Neural cell (in vitro differentiated cells): ENCODE measurements at regions not wholly inside any gene's neighbourhood (a gene's known extent, or its start where the extent isn't known, plus 50 kb on each side); places are given as distances from the start of the nearest gene placed in this dataset.

Experiments used
- H2AFZ ChIP-seq: fragments of 200-600, 300-800 bp; sonication (generic), shearing (Covaris generic); 2 replicates; pipeline ENCODE4 v1.6.0; 2014; ENCODE audit warnings: low read depth, mild to moderate bottlenecking, antibody characterized with exemption, low read length, moderate library complexity
- H3F3A ChIP-seq: fragments of 200-600 bp; shearing (Covaris generic); 2 replicates; pipeline ENCODE4 v1.6.1; 2016; ENCODE audit warnings: mild to moderate bottlenecking, moderate library complexity, mixed read lengths, antibody characterized with exemption, low read length; ENCODE audit not compliant: insufficient read depth, poor library complexity, severe bottlenecking
- H3K27ac ChIP-seq: fragments of 200-600, 300-800 bp; sonication (generic), shearing (Covaris generic); 2 replicates; pipeline ENCODE4 v1.5.1; 2014; ENCODE audit warnings: mild to moderate bottlenecking, low read length, moderate library complexity
- H3K27me3 ChIP-seq: fragments of 300-800, 200-600 bp; sonication (generic), shearing (Covaris generic); 2 replicates; pipeline ENCODE4 v1.6.0; 2014; ENCODE audit warnings: mild to moderate bottlenecking, low read depth, low read length, moderate library complexity; ENCODE audit not compliant: insufficient read depth
- H3K36me3 ChIP-seq: fragments of 300-800, 200-600 bp; sonication (generic), shearing (Covaris generic); 2 replicates; pipeline ENCODE4 v1.5.1; 2014; ENCODE audit warnings: mild to moderate bottlenecking, antibody characterized with exemption, low read length, moderate library complexity; ENCODE audit not compliant: insufficient read depth
- H3K4me2 ChIP-seq: fragments of 300-800, 200-600 bp; sonication (generic), shearing (Covaris generic); 2 replicates; pipeline ENCODE4 v1.6.0; 2014; ENCODE audit warnings: mild to moderate bottlenecking, low read length
- H3K4me3 ChIP-seq: fragments of 300-800, 200-600 bp; sonication (generic), shearing (Covaris generic); 2 replicates; pipeline ENCODE4 v1.5.1; 2014; ENCODE audit warnings: mild to moderate bottlenecking, low read length, moderate library complexity
- H3K79me2 ChIP-seq: fragments of 200-600 bp; shearing (Covaris generic); replicated peaks from 2 replicates; pipeline ENCODE4 v1.6.0; 2014; ENCODE audit warnings: mild to moderate bottlenecking, low read length, moderate library complexity; ENCODE audit not compliant: insufficient read depth
- H3K9ac ChIP-seq: fragments of 300-800, 200-600 bp; sonication (generic), shearing (Covaris generic); 2 replicates; pipeline ENCODE4 v1.6.1; 2016; ENCODE audit warnings: mild to moderate bottlenecking, low read length, mixed read lengths
- H3K9me2 ChIP-seq: fragments of 200-600 bp; shearing (Covaris generic); 2 replicates; pipeline ENCODE4 v1.6.1; 2016; ENCODE audit warnings: mild to moderate bottlenecking, low read length, mixed read lengths; ENCODE audit not compliant: insufficient read depth
- H3K9me3 ChIP-seq: fragments of 200-600, 300-800 bp; sonication (generic), shearing (Covaris generic); 2 replicates; pipeline ENCODE4 v1.6.1; 2016; ENCODE audit warnings: mild to moderate bottlenecking, mixed run types, low read length, moderate library complexity, mixed read lengths
- H4K20me1 ChIP-seq: fragments of 200-600 bp; shearing (Covaris generic); 2 replicates; pipeline ENCODE4 v1.6.1; 2016; ENCODE audit warnings: mild to moderate bottlenecking, mixed run types; ENCODE audit not compliant: insufficient read depth
- EP300 ChIP-seq: fragments of 450-650 bp; conservative IDR thresholded peaks from 2 replicates; pipeline ENCODE4 v1.6.1; 2014; ENCODE audit warnings: antibody characterized with exemption, mild to moderate bottlenecking, moderate library complexity; ENCODE audit not compliant: poor library complexity, severe bottlenecking
- EZH2 ChIP-seq: fragments of 200-600, 300-800 bp; shearing (Covaris generic), sonication (generic); IDR thresholded peaks from 2 replicates; pipeline ENCODE4 v1.6.1; 2014; ENCODE audit warnings: antibody characterized with exemption, low read length, borderline replicate concordance, mild to moderate bottlenecking; ENCODE audit not compliant: insufficient read depth, poor library complexity, severe bottlenecking
- MXI1 ChIP-seq: fragments of 450-650 bp; conservative IDR thresholded peaks from 2 replicates; pipeline ENCODE4 v1.6.1; 2014; ENCODE audit warnings: antibody characterized with exemption, mild to moderate bottlenecking; ENCODE audit not compliant: poor library complexity, severe bottlenecking
- POLR2AphosphoS5 ChIP-seq: IDR thresholded peaks from 2 replicates; pipeline ENCODE4 v1.6.1; 2012
- RAD21 ChIP-seq: fragments of 450-650 bp; conservative IDR thresholded peaks from 2 replicates; pipeline ENCODE4 v1.6.1; 2014; ENCODE audit warnings: antibody characterized with exemption, mild to moderate bottlenecking, moderate library complexity
- SMC3 ChIP-seq: fragments of 450-650 bp; conservative IDR thresholded peaks from 2 replicates; pipeline ENCODE4 v1.6.1; 2014; ENCODE audit warnings: antibody characterized with exemption, mild to moderate bottlenecking, moderate library complexity; ENCODE audit not compliant: poor library complexity
- TAF1 ChIP-seq: IDR thresholded peaks from 2 replicates; pipeline ENCODE4 v1.6.1; 2012; ENCODE audit warnings: low read depth
- TF ChIP-seq, protein P1 (sequence below): fragments of 450-650 bp; IDR thresholded peaks from 2 replicates; pipeline ENCODE4 v1.5.1; 2014; ENCODE audit warnings: antibody characterized with exemption, mild to moderate bottlenecking, moderate library complexity; ENCODE audit not compliant: poor library complexity, severe bottlenecking
- TF ChIP-seq, protein P2 (sequence below): IDR thresholded peaks from 2 replicates; pipeline ENCODE4 v1.6.1; 2012; ENCODE audit warnings: borderline replicate concordance

DNA sequence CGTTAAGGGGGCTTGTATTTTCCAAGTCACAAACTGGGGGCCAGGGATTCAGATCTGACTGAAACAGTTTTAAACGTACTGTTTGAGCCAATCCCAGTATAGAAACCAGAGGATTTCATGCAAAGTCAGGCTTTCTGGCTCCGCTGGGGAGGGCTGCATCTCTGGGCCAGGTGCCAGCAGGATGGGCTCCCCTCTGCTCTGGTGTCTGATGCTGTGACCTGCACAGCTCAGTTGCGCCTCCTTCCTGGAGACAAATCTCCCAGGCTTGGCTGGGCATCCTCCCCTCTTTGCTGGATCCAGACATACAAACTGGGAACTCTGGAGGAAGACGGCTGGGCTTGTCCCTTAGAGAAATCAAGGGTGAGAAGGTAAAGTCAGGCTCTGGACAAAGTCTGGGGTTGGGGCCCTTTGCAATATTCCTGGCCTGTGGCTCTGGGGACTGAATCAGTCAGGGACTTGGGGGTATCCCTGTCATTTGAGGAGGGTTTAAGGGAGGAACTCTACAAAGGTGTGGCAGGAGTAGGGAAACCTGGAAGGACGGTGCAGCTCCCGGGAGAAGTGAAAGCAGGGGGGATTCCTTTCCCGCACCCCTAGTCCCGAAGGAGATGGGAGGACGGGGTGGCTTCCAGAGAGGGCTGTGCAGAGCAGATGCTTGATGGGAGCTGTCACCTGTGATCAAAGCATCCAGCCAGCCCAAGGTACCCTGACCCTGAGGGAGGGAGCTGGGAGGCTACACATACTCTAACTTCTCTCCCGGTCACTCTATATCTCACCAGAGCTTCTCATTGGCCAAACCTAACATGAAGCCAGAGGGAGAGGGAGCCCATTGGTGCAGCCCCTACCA lies 114.8 kb upstream of the ATP2B2 start:
- Histone ChIP-seq H3K79me2 (no peaks in the 10 kb centered on the region), H3K9me3 (no peaks in the 10 kb centered on the region), H3K4me2 (no peak overlapping the region), H3K4me3 (no peak overlapping the region), H3F3A (no peaks in the 10 kb centered on the region), H3K9ac (no peak overlapping the region), H3K9me2 (no peaks in the 10 kb centered on the region), H3K27ac (no peak overlapping the region), H3K27me3 (no peaks in the 10 kb centered on the region), H2AFZ (no peak overlapping the region), H4K20me1 (no peaks in the 10 kb centered on the region), H3K36me3 (no peaks in the 10 kb centered on the region)
- TF ChIP-seq EP300 (no peak), MXI1 (no peak), SMC3 (no peak)

DNA sequence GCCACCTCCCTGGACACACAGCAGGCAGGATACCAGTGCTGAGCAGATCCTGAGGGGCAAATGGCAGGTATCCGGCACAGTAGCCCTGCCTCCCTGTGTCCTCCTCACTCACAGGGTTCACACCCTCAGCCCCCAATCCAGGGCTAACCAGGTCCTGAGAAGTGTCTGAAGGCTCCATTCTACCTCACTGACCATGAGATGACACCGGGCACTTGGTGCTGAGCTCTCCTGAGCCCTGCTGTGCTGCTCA lies 115.4 kb upstream of the ATP2B2 start:
- no peaks in the 10 kb centered on the region for H4K20me1 ChIP-seq
- no peaks in the 10 kb centered on the region for H3F3A ChIP-seq
- H3K9me2 ChIP-seq, result no peaks in the 10 kb centered on the region
- H3K4me2 ChIP-seq, result no peak overlapping the region
- no peaks in the 10 kb centered on the region for H3K79me2 ChIP-seq
- H3K27me3 ChIP-seq, result no peaks in the 10 kb centered on the region
- H3K4me3 ChIP-seq, result no peak overlapping the region
- no peak overlapping the region for H3K27ac ChIP-seq
- no peak for TF ChIP-seq TAF1
- TF ChIP-seq EZH2, result no peak
- no peak for TF ChIP-seq RAD21
- TF ChIP-seq MXI1, result no peak
- TF ChIP-seq, protein P1, sequence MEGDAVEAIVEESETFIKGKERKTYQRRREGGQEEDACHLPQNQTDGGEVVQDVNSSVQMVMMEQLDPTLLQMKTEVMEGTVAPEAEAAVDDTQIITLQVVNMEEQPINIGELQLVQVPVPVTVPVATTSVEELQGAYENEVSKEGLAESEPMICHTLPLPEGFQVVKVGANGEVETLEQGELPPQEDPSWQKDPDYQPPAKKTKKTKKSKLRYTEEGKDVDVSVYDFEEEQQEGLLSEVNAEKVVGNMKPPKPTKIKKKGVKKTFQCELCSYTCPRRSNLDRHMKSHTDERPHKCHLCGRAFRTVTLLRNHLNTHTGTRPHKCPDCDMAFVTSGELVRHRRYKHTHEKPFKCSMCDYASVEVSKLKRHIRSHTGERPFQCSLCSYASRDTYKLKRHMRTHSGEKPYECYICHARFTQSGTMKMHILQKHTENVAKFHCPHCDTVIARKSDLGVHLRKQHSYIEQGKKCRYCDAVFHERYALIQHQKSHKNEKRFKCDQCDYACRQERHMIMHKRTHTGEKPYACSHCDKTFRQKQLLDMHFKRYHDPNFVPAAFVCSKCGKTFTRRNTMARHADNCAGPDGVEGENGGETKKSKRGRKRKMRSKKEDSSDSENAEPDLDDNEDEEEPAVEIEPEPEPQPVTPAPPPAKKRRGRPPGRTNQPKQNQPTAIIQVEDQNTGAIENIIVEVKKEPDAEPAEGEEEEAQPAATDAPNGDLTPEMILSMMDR, result no peak
- no peak for TF ChIP-seq EP300
- TF ChIP-seq SMC3, result no peak
- TF ChIP-seq, protein P2, sequence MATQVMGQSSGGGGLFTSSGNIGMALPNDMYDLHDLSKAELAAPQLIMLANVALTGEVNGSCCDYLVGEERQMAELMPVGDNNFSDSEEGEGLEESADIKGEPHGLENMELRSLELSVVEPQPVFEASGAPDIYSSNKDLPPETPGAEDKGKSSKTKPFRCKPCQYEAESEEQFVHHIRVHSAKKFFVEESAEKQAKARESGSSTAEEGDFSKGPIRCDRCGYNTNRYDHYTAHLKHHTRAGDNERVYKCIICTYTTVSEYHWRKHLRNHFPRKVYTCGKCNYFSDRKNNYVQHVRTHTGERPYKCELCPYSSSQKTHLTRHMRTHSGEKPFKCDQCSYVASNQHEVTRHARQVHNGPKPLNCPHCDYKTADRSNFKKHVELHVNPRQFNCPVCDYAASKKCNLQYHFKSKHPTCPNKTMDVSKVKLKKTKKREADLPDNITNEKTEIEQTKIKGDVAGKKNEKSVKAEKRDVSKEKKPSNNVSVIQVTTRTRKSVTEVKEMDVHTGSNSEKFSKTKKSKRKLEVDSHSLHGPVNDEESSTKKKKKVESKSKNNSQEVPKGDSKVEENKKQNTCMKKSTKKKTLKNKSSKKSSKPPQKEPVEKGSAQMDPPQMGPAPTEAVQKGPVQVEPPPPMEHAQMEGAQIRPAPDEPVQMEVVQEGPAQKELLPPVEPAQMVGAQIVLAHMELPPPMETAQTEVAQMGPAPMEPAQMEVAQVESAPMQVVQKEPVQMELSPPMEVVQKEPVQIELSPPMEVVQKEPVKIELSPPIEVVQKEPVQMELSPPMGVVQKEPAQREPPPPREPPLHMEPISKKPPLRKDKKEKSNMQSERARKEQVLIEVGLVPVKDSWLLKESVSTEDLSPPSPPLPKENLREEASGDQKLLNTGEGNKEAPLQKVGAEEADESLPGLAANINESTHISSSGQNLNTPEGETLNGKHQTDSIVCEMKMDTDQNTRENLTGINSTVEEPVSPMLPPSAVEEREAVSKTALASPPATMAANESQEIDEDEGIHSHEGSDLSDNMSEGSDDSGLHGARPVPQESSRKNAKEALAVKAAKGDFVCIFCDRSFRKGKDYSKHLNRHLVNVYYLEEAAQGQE, result no peak
- no peak for TF ChIP-seq POLR2AphosphoS5
- no peak overlapping the region for H3K9ac ChIP-seq
- no peak overlapping the region for H2AFZ ChIP-seq
- no peaks in the 10 kb centered on the region for H3K9me3 ChIP-seq
- no peaks in the 10 kb centered on the region for H3K36me3 ChIP-seq
